ENCODE measurements at regions not wholly inside any gene's neighbourhood (a gene's known extent, or its start where the extent isn't known, plus 50 kb on each side); places are given as distances from the start of the nearest gene placed in this dataset.
"Not testable (repeated sequence)": the region's sequence is repeated elsewhere in the genome, so short reads cannot be mapped to it uniquely, and the experiment has no call there.

DNA sequence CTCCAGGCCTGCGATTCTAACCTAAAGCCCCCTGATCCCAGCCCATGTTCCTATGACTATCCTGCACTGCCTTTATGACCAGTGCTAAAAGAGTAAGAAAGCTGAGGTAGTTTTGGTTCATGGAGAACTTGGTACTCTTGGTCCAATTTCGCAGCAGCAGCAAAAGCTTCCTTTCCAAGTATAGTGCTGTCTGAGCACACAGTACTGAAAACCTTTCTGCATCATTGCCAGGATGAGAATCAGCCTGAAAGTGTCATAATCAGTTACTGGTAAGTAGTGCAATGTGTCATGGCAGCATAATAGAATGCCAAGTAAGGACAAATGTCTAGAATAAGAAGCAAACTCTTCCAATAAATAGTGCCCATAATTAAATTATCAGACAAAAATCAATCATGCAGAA lies 889.6 kb upstream of the ADGRL4 start:
- Histone ChIP-seq H3K36me3 (ENCODE audit: insufficient read depth, low read length) (no peaks in the 10 kb centered on the region), H4K20me1 (ENCODE audit: insufficient read depth, low read length) (no peaks in the 10 kb centered on the region), H3K4me1 (ENCODE audit: insufficient read depth, low read length, poor library complexity, severe bottlenecking) (no peaks in the 10 kb centered on the region), H3K4me3 (ENCODE audit: low read depth, low read length, poor library complexity, severe bottlenecking) (no peak overlapping the region), H2AFZ (ENCODE audit: low read length) (no peak overlapping the region), H3K9me2 (ENCODE audit: insufficient read depth, low read length) (no peaks in the 10 kb centered on the region), H3K9me3 (ENCODE audit: low read length) (no peaks in the 10 kb centered on the region), H3K27ac (ENCODE audit: low read depth, low read length, poor library complexity, severe bottlenecking) (no peak overlapping the region), H3K79me2 (ENCODE audit: insufficient read depth, low read depth, low read length) (no peaks in the 10 kb centered on the region), H3K4me2 (ENCODE audit: low read length) (no peak overlapping the region)
- intact Hi-C loops (cut with micrococcal nuclease; ENCODE audit: unreplicated experiment): no loop called here
- no peak for TF ChIP-seq EZH2phosphoT487 (IDR thresholded peaks at IDR 0.05; ENCODE audit: borderline replicate concordance, low read depth, low read length)
- TF ChIP-seq, protein P1, sequence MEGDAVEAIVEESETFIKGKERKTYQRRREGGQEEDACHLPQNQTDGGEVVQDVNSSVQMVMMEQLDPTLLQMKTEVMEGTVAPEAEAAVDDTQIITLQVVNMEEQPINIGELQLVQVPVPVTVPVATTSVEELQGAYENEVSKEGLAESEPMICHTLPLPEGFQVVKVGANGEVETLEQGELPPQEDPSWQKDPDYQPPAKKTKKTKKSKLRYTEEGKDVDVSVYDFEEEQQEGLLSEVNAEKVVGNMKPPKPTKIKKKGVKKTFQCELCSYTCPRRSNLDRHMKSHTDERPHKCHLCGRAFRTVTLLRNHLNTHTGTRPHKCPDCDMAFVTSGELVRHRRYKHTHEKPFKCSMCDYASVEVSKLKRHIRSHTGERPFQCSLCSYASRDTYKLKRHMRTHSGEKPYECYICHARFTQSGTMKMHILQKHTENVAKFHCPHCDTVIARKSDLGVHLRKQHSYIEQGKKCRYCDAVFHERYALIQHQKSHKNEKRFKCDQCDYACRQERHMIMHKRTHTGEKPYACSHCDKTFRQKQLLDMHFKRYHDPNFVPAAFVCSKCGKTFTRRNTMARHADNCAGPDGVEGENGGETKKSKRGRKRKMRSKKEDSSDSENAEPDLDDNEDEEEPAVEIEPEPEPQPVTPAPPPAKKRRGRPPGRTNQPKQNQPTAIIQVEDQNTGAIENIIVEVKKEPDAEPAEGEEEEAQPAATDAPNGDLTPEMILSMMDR (conservative IDR thresholded peaks at IDR 0.05; ENCODE audit: low read length): no peak
- CTCF ChIA-PET (ENCODE audit: unreplicated experiment): no interaction called here
- BruUV-seq (replicated peaks): no TSS peak
- POLR2A ChIA-PET: interaction anchor here (1.3 kb wide), 1 partner anchor 18 kb away, joined by 3 read pairs; no protein-coding TSS in a partner anchor
- DNase-seq (ENCODE audit: low spot score): no peak

DNA sequence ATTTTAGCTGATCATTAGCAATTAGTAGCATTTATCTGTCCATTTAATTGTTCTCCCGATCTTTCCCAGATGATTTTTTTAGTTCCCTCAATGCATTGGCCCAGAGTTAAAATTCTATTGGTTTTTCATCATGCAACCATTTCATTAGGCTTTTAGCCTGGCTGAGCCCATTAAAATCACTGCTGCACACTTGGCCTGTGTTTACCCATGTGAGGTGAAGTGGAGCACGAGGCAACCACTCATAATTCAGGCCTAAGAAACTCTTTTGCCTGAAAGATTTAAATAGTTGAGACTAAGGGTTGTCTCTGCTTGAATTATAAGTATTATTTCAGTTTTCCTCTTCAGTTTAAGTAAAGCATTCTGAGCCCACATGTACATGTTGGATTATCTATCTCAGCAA lies 889.0 kb upstream of the ADGRL4 start:
- no peaks in the 10 kb centered on the region for H3K4me1 ChIP-seq (ENCODE audit: insufficient read depth, low read length, poor library complexity, severe bottlenecking)
- H3K9me3 ChIP-seq (ENCODE audit: low read length): no peaks in the 10 kb centered on the region
- TF ChIP-seq EZH2phosphoT487 (IDR thresholded peaks at IDR 0.05; ENCODE audit: borderline replicate concordance, low read depth, low read length): no peak
- TF ChIP-seq, protein P1 (conservative IDR thresholded peaks at IDR 0.05; ENCODE audit: low read length): no peak
- ChIA-PET POLR2A (interaction anchor here (1.3 kb wide), 1 partner anchor 19 kb away, joined by 3 read pairs; no protein-coding TSS in a partner anchor), CTCF (ENCODE audit: unreplicated experiment) (no interaction called here)
- intact Hi-C loops (cut with micrococcal nuclease; ENCODE audit: unreplicated experiment): no loop called here
- H3K36me3 ChIP-seq (ENCODE audit: insufficient read depth, low read length): no peaks in the 10 kb centered on the region
- no peak overlapping the region for H2AFZ ChIP-seq (ENCODE audit: low read length)
- no peaks in the 10 kb centered on the region for H4K20me1 ChIP-seq (ENCODE audit: insufficient read depth, low read length)
- no TSS peak for BruUV-seq (replicated peaks)
- H3K9me2 ChIP-seq (ENCODE audit: insufficient read depth, low read length): no peaks in the 10 kb centered on the region
- H3K27ac ChIP-seq (ENCODE audit: low read depth, low read length, poor library complexity, severe bottlenecking): no peak overlapping the region
- no peaks in the 10 kb centered on the region for H3K79me2 ChIP-seq (ENCODE audit: insufficient read depth, low read depth, low read length)
- no peak overlapping the region for H3K4me3 ChIP-seq (ENCODE audit: low read depth, low read length, poor library complexity, severe bottlenecking)
- DNase-seq (ENCODE audit: low spot score): no peak
- H3K4me2 ChIP-seq (ENCODE audit: low read length): no peak overlapping the region

DNA sequence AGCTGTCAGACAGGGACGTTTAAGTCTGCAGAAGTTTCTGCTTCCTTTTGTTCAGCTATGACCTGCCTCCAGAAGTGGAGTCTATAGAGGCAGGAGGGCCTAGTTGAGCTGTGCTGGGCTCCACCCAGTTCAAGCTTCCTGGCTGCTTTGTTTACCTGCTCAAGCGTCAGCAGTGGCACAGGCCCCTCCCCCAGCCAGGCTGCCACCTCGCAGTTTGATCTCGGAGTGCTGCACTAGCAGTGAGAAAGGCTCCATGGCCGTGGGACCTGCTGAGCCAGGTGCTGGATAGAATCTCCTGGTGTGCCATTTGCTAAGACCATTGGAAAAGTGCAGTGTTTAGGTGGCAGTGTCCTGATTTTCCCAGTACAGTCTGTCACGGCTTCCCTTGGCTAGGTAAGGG lies 887.6 kb upstream of the ADGRL4 start:
- H3K79me2 ChIP-seq (ENCODE audit: insufficient read depth, low read depth, low read length); H3K36me3 ChIP-seq (ENCODE audit: insufficient read depth, low read length); CTCF ChIA-PET (ENCODE audit: unreplicated experiment); H3K9me2 ChIP-seq (ENCODE audit: insufficient read depth, low read length); H3K27ac ChIP-seq (ENCODE audit: low read depth, low read length, poor library complexity, severe bottlenecking); H3K4me1 ChIP-seq (ENCODE audit: insufficient read depth, low read length, poor library complexity, severe bottlenecking); H4K20me1 ChIP-seq (ENCODE audit: insufficient read depth, low read length); H3K9me3 ChIP-seq (ENCODE audit: low read length); intact Hi-C loops (cut with micrococcal nuclease; ENCODE audit: unreplicated experiment); H3K4me2 ChIP-seq (ENCODE audit: low read length); BruUV-seq (replicated peaks); H3K4me3 ChIP-seq (ENCODE audit: low read depth, low read length, poor library complexity, severe bottlenecking); POLR2A ChIA-PET: not testable (repeated sequence)
- peak overlapping the region; percentile 64 for H2AFZ ChIP-seq (ENCODE audit: low read length)
- DNase-seq (ENCODE audit: low spot score): peak; percentile 16
